Ureter (tissue), 1 donor: ENCODE measurements at regions not wholly inside any gene's neighbourhood (a gene's known extent, or its start where the extent isn't known, plus 50 kb on each side); places are given as distances from the start of the nearest gene placed in this dataset.
"Not testable (repeated sequence)": the region's sequence is repeated elsewhere in the genome, so short reads cannot be mapped to it uniquely, and the experiment has no call there.

Source experiments
- DNase-seq: peaks from one replicate; pipeline ENCODE4 v3.0.0-alpha.2; 2020; ENCODE audit warnings: low spot score
- donor health status: DM: yes; HTN: yes; CAD: no.

- DNase-seq, result no peak
Observed at GRCh38 chr6:113047932-113048331, 700.8 kb downstream of the RFPL4B start.

- DNase-seq, result no peak
Observed at GRCh38 chr6:113048741-113049140, 701.6 kb downstream of the RFPL4B start.

- DNase-seq, result no peak
Observed at GRCh38 chr6:113049190-113049589, 702.1 kb downstream of the RFPL4B start.

- no peak for DNase-seq
Observed at GRCh38 chr6:113050010-113050858, 703.1 kb downstream of the RFPL4B start.

- DNase-seq, result no peak
Observed at GRCh38 chr6:113050979-113051378, 703.8 kb downstream of the RFPL4B start.

GRCh38 chr6:113052506-113052905 is 705.4 kb downstream of the RFPL4B start:
- no peak for DNase-seq

GRCh38 chr6:113055061-113055460 is 707.9 kb downstream of the RFPL4B start:
- DNase-seq, result no peak

- no peak for DNase-seq
Observed at GRCh38 chr6:113055998-113056397, 708.9 kb downstream of the RFPL4B start.

GRCh38 chr6:113057567-113058053 is 710.5 kb downstream of the RFPL4B start:
- no peak for DNase-seq

- no peak for DNase-seq
Observed at GRCh38 chr6:113060664-113061063, 713.5 kb downstream of the RFPL4B start.

- DNase-seq, result no peak
Observed at GRCh38 chr6:113065611-113066010, 718.5 kb downstream of the RFPL4B start.

GRCh38 chr6:113067612-113068275 is 720.6 kb downstream of the RFPL4B start:
- no peak for DNase-seq

GRCh38 chr6:113068570-113068969 is 721.4 kb downstream of the RFPL4B start:
- no peak for DNase-seq

- DNase-seq, result not testable (repeated sequence)
Observed at GRCh38 chr6:113070681-113071080, 723.6 kb downstream of the RFPL4B start.

GRCh38 chr6:113073611-113074191 is 726.6 kb downstream of the RFPL4B start:
- DNase-seq, result no peak

GRCh38 chr6:113076116-113076515 is 729.0 kb downstream of the RFPL4B start:
- DNase-seq, result no peak

GRCh38 chr6:113076816-113077215 is 729.7 kb downstream of the RFPL4B start:
- no peak for DNase-seq

- DNase-seq, result no peak
Observed at GRCh38 chr6:113077794-113078193, 730.7 kb downstream of the RFPL4B start.

- no peak for DNase-seq
Observed at GRCh38 chr6:113078791-113079190, 731.7 kb downstream of the RFPL4B start.

- no peak for DNase-seq
Observed at GRCh38 chr6:113082745-113083144, 735.6 kb downstream of the RFPL4B start.

- no peak for DNase-seq
Observed at GRCh38 chr6:113083947-113084346, 736.8 kb downstream of the RFPL4B start.

- DNase-seq, result no peak
Observed at GRCh38 chr6:113089056-113089455, 741.9 kb downstream of the RFPL4B start.

GRCh38 chr6:113092795-113093194 is 745.7 kb downstream of the RFPL4B start:
- no peak for DNase-seq
